Ectodermal cell (in vitro differentiated cells): ENCODE measurements at regions not wholly inside any gene's neighbourhood (a gene's known extent, or its start where the extent isn't known, plus 50 kb on each side); places are given as distances from the start of the nearest gene placed in this dataset.
"Not testable (repeated sequence)": the region's sequence is repeated elsewhere in the genome, so short reads cannot be mapped to it uniquely, and the experiment has no call there.

Experiments used
- H3K27ac ChIP-seq: 2 replicates; pipeline ENCODE4 v1.7.0; 2013; ENCODE audit warnings: mild to moderate bottlenecking, low read depth, low read length; ENCODE audit not compliant: insufficient read depth, poor library complexity, severe bottlenecking
- H3K27me3 ChIP-seq: 2 replicates; pipeline ENCODE4 v1.7.0; 2013; ENCODE audit warnings: mild to moderate bottlenecking, low read length; ENCODE audit not compliant: insufficient read depth, control insufficient read depth, poor library complexity, severe bottlenecking
- H3K36me3 ChIP-seq: one replicate; pipeline ENCODE4 v1.7.0; 2013; ENCODE audit warnings: low read length; ENCODE audit not compliant: control insufficient read depth, insufficient read depth
- H3K4me1 ChIP-seq: one replicate; pipeline ENCODE4 v1.7.0; 2013; ENCODE audit warnings: low read length; ENCODE audit not compliant: control insufficient read depth, insufficient read depth
- H3K4me3 ChIP-seq: 2 replicates; pipeline ENCODE4 v1.7.0; 2013; ENCODE audit warnings: low read depth, low read length, control low read depth; ENCODE audit not compliant: insufficient read depth
- H3K9me3 ChIP-seq: 2 replicates; pipeline ENCODE4 v1.7.0; 2013; ENCODE audit warnings: mild to moderate bottlenecking, low read length, moderate library complexity; ENCODE audit not compliant: control insufficient read depth
- WGBS, 2 experiments: methylation state at CpG; one replicate each; pipeline ENCODE4 v1.1.7; 2013; ENCODE audit warnings: missing lambda C conversion rate in 2 of 2; 5-methylcytosine and 5-hydroxymethylcytosine counted together

DNA sequence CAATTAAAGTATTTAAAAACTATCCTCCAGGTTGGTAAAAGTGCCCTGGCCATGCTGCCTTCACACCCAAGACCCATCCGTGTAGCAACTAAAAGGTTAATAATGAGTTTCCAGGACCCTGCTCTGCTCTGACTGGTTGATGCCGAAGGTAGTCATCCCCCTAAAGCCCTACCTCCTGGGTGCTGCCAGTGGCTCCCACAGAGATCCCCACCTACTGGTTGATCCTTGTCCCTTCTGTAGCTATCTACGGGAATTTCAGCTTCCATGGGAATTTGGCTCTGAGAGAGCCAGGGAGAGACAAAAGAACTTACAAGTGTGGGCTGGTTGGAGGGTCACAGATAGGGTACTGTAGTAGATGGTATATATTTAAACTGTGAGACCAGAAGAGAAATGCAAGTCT, 110.6 kb upstream of the NANOGP8 start:
- no peaks in the 10 kb centered on the region for H3K27me3 ChIP-seq
- H3K4me3 ChIP-seq, result no peak overlapping the region
- H3K9me3 ChIP-seq, result no peaks in the 10 kb centered on the region
- no peak overlapping the region for H3K27ac ChIP-seq
- H3K4me1 ChIP-seq, result no peaks in the 10 kb centered on the region
- WGBS, 2 experiments, result 72 to 87% methylated on average over 3 of the region's 3 CpGs
- H3K36me3 ChIP-seq, result no peaks in the 10 kb centered on the region

DNA sequence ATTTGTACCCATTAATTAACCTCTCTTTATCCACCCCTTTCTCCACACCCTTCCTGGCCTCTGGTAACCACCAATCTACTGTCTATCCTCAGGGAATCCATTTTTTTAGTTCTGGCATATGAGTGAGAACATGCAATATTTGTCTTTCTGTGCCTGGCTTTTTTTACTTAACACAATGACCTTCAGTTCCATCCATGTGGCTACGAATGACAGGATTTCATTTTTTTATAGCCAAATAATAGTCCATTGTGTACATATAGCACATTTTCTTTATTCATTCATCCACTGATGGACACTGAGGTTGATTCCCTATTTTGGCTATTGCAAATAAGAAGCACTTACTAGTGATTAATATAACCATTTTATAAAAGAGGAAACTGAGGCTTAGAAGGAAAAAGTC, 109.9 kb upstream of the NANOGP8 start:
- 92 to 94% methylated on average over 1 of the region's 1 CpG for WGBS, 2 experiments
- Histone ChIP-seq H3K27ac (no peak overlapping the region), H3K27me3 (no peaks in the 10 kb centered on the region), H3K4me1 (no peaks in the 10 kb centered on the region), H3K4me3 (no peak overlapping the region), H3K9me3 (no peaks in the 10 kb centered on the region), H3K36me3 (no peaks in the 10 kb centered on the region)

DNA sequence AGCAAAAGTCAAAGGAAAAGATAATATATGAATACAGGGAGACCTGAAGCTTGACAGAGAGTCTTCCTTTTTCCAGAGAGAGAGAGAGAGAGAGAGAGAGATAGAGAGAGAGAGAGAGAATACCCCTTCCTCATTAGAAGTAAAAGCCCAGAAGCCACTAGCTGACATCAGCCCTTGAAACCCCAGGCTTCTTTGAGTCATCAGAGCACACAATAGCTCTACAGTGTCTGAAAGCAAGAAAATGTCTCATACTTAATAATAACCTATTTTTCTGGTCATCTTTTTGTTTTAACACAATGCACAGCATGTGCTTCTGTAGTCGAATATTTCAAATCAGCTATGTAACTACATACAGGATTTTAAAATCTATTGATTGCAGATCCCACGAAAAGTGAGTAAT, 109.2 kb upstream of the NANOGP8 start:
- no peak overlapping the region for H3K4me3 ChIP-seq
- H3K36me3 ChIP-seq, result no peaks in the 10 kb centered on the region
- H3K4me1 ChIP-seq, result no peaks in the 10 kb centered on the region
- no peaks in the 10 kb centered on the region for H3K27me3 ChIP-seq
- H3K27ac ChIP-seq, result no peak overlapping the region
- 91 to 100% methylated on average over 2 of the region's 2 CpGs for WGBS, 2 experiments
- H3K9me3 ChIP-seq, result no peaks in the 10 kb centered on the region

DNA sequence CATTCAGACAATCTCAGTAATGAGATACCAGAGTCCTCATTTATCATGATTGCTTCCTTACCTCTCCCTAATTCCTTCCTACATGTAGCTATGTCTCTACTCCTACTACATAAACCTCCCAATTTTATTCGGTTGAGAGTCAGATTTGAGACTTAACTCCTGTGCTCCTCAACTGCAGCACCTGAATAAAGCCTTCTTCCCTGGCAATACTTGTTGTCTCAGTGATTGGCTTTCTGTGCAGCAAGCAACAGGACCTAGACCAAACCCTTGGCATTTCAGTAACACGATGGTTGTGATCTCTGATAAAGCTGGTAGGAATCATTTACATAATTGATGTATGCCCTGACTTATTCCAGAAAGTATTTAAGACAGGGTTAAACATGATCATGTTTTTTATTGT, 106.7 kb upstream of the NANOGP8 start:
- H3K4me3 ChIP-seq, result no peak overlapping the region
- no peaks in the 10 kb centered on the region for H3K4me1 ChIP-seq
- no peaks in the 10 kb centered on the region for H3K27me3 ChIP-seq
- H3K27ac ChIP-seq, result no peak overlapping the region
- WGBS, 2 experiments, result 88 to 94% methylated on average over 2 of the region's 2 CpGs
- H3K36me3 ChIP-seq, result no peaks in the 10 kb centered on the region
- no peaks in the 10 kb centered on the region for H3K9me3 ChIP-seq

DNA sequence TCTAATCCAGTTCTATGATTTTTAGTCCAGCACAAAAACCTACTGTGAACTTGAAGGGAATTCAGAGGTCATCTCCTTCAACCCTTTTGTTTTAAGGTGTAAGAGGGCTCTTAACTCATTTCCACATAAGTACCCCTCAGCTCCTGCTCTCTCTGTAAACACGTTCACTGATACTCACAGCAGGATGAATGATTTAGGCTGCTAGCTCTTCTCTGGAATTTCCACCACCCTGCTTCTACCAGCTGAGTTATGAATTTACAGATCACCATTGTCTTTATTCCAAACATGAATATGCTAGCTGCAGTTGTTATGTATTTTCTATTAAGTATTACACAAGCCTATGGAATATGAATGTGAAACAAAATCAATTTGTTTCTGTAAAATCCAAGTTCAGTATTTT, 101.3 kb upstream of the NANOGP8 start:
- H3K4me1 ChIP-seq, result peaks cover 9% of the 10 kb centered on the region
- WGBS, 2 experiments, result 39 to 59% methylated on average over 1 of the region's 1 CpG
- no peaks in the 10 kb centered on the region for H3K27me3 ChIP-seq
- H3K9me3 ChIP-seq, result no peaks in the 10 kb centered on the region
- no peak overlapping the region for H3K4me3 ChIP-seq
- H3K27ac ChIP-seq, result no peak overlapping the region
- H3K36me3 ChIP-seq, result no peaks in the 10 kb centered on the region

DNA sequence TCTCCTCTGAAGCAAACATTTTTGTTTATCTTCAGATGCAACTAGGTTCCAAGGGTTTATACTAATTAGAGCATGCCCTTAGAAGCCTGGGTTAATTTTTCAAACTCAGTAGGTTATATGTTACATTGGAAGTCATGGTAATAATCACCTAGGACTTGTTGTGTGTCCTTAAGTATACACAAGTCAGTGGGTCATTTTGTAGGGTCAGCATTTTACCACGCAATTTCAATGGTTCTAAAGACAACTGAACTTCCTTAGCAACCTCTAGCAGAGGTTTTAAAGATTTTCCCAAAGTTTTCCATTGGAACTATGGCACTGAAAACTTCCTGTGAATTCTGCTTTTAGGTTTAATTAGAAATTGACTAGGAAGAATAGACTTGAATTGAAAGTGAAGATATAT, 99.6 kb upstream of the NANOGP8 start:
- H3K27me3 ChIP-seq, result no peaks in the 10 kb centered on the region
- WGBS, 2 experiments, result 57 to 73% methylated on average over 1 of the region's 1 CpG

DNA sequence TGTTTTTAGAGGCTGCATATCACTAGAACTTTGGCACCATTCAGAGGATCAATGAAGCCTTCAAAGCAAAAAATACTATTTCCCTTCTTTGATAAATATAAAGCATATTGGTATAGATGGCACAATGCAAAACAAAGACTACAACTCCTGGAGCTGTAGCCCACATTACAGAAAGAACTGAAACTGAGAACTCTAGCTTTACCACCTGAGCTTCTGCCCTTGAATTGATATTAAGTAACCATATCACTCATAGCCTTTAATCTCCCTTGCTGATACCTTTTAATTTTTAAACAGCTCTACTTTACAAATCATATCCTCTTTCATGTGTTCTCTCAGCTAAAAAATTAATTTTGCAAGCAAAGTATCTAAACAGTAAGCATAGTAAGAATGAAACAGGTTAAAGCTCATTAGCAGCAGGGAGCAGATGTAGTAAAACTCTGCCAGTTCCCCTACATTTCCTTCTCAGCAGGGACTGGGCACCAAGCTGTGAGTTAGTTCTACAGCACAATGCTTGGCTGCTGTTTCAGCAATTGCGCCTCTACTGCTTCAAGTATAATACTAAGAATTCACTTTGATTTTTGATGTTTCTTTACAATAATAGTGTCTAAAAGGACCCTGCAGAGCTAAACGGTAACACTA, 97.9 kb upstream of the NANOGP8 start:
- Histone ChIP-seq H3K36me3 (no peaks in the 10 kb centered on the region), H3K27ac (no peak overlapping the region), H3K9me3 (no peaks in the 10 kb centered on the region), H3K4me1 (peaks cover 9% of the 10 kb centered on the region), H3K27me3 (no peaks in the 10 kb centered on the region), H3K4me3 (no peak overlapping the region)
- 0% methylated on average over 1 of the region's 2 CpGs; no CpG with 5 or more reads in 1 of the 2 experiments for WGBS, 2 experiments

More for the DNA sequence above, 99.6 kb upstream of the NANOGP8 start:
- no peaks in the 10 kb centered on the region for H3K36me3 ChIP-seq
- no peak overlapping the region for H3K27ac ChIP-seq
- no peaks in the 10 kb centered on the region for H3K9me3 ChIP-seq
- H3K4me1 ChIP-seq, result peaks cover 9% of the 10 kb centered on the region
- H3K4me3 ChIP-seq, result no peak overlapping the region

DNA sequence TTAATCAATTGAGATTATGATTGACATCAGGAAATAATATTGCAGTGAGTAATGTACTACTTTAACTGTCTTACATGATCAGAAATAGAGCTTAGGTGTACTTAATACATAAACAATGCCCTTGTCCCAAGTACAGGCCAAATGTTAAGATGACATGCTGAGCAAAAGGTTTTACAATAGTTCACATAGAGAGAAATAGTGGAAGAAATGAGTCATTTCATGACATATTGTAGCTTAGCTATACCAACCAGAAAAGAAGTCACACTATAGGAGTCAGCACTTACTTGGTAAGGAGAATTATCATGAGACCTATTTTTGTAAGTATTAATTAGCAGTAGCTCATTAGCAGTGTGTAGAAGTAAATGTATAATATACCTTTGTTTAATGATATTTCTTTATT, 96.4 kb upstream of the NANOGP8 start:
- no peaks in the 10 kb centered on the region for H3K27me3 ChIP-seq
- H3K4me3 ChIP-seq, result no peak overlapping the region
- no peak overlapping the region for H3K27ac ChIP-seq

DNA sequence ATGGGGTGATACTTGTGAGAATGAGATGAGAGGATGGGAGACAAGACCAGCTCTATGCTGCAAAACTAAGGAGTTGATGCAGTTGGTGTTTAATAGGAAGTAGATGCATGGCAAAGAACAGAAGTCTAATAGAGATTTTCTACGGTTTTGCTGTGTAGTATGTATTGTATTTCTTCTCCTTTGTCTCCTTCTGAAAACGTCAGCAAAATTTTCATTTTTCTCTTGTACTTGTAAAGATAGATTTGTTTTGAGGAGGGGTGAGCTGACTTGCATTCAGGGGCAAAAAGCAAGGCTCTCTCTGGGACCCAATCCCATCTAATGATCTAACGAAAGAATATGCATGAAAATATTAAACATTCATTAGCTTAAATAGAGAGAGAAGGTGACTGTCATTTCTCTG, 94.6 kb upstream of the NANOGP8 start:
- 92 to 93% methylated on average over 2 to 3 of the region's 3 CpGs for WGBS, 2 experiments
- Histone ChIP-seq H3K36me3 (no peaks in the 10 kb centered on the region), H3K4me1 (peaks cover 9% of the 10 kb centered on the region), H3K27ac (no peak overlapping the region), H3K9me3 (no peaks in the 10 kb centered on the region), H3K4me3 (no peak overlapping the region), H3K27me3 (no peaks in the 10 kb centered on the region)

More for the DNA sequence above, 96.4 kb upstream of the NANOGP8 start:
- Histone ChIP-seq H3K4me1 (peaks cover 9% of the 10 kb centered on the region), H3K36me3 (no peaks in the 10 kb centered on the region), H3K9me3 (no peaks in the 10 kb centered on the region)

DNA sequence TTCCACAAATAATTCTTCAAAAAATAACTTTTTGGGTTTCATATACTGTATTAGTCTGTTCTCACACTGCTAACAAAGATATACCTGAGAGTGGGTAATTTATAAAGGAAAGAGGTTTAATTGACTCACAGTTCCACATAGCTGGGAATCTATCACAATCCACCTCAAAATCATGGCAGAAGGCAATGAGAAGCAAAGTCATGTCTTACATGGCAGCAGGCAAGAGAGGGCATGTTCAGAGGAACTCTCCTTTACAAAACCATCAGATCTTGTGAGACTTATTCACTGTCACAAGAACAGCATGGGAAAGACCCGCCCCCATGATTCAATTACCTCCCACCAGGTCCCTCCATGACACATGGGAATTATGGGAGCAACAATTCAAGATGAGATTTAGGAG, 93.1 kb upstream of the NANOGP8 start:
- H3K36me3 ChIP-seq, H3K9me3 ChIP-seq, H3K4me1 ChIP-seq, H3K27me3 ChIP-seq, H3K27ac ChIP-seq, H3K4me3 ChIP-seq: not testable (repeated sequence)
- WGBS, 2 experiments, result 94 to 100% methylated on average over 1 of the region's 1 CpG

DNA sequence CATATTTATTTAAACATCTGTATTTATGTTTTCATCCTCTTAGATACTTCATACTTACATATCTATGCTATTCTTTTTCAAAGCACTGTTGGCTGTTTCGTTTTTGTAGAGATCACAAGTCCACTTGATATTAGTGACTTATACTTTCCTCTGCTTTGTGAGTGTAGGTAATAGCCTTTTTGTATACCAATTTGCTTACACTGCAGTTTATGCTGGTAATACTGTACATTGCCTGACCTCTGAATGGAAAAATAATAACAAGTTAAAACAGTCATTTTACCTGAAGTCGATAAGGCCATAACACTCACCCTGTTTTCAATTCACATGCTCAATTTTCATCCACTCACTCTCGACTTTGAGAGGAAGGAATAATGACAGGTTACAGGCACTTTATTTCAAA, 89.9 kb upstream of the NANOGP8 start:
- no peaks in the 10 kb centered on the region for H3K4me1 ChIP-seq
- no peaks in the 10 kb centered on the region for H3K27me3 ChIP-seq
- no peaks in the 10 kb centered on the region for H3K9me3 ChIP-seq
- no peaks in the 10 kb centered on the region for H3K36me3 ChIP-seq
- H3K4me3 ChIP-seq, result no peak overlapping the region
- no peak overlapping the region for H3K27ac ChIP-seq
- WGBS, 2 experiments, result 92 to 93% methylated on average over 2 to 3 of the region's 3 CpGs
